Body of pancreas (tissue), 4 donors: ENCODE measurements at regions not wholly inside any gene's neighbourhood (a gene's known extent, or its start where the extent isn't known, plus 50 kb on each side); places are given as distances from the start of the nearest gene placed in this dataset.

ENCODE experiments used
- POLR2A ChIP-seq, 3 donors: fragments of 450-650 bp; IDR thresholded peaks; one replicate each; pipeline ENCODE4 v1.6.1; 2016; ENCODE audit warnings: antibody characterized with exemption in 3 of 3, mild to moderate bottlenecking in 2 of 3
- TF ChIP-seq, protein P1 (sequence below), 7 experiments: fragments of 450-650 bp in 4 of 7; fragments of 200-600 bp in 3 of 7; sonication (generic) in 3 of 7; IDR thresholded peaks; one replicate each; pipeline ENCODE4 v1.5.1; 2016 to 2019; ENCODE audit warnings: antibody characterized with exemption in 7 of 7

- no peak for TF ChIP-seq POLR2A (IDR thresholded peaks at IDR 0.05)
- TF ChIP-seq, protein P1, sequence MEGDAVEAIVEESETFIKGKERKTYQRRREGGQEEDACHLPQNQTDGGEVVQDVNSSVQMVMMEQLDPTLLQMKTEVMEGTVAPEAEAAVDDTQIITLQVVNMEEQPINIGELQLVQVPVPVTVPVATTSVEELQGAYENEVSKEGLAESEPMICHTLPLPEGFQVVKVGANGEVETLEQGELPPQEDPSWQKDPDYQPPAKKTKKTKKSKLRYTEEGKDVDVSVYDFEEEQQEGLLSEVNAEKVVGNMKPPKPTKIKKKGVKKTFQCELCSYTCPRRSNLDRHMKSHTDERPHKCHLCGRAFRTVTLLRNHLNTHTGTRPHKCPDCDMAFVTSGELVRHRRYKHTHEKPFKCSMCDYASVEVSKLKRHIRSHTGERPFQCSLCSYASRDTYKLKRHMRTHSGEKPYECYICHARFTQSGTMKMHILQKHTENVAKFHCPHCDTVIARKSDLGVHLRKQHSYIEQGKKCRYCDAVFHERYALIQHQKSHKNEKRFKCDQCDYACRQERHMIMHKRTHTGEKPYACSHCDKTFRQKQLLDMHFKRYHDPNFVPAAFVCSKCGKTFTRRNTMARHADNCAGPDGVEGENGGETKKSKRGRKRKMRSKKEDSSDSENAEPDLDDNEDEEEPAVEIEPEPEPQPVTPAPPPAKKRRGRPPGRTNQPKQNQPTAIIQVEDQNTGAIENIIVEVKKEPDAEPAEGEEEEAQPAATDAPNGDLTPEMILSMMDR (IDR thresholded peaks at IDR 0.05): no peak
These were observed 844.0 kb downstream of the TBC1D22A start for GRCh38 chr22:47606426-47606825.
